ENCODE measurements at regions not wholly inside any gene's neighbourhood (a gene's known extent, or its start where the extent isn't known, plus 50 kb on each side); places are given as distances from the start of the nearest gene placed in this dataset.

DNA sequence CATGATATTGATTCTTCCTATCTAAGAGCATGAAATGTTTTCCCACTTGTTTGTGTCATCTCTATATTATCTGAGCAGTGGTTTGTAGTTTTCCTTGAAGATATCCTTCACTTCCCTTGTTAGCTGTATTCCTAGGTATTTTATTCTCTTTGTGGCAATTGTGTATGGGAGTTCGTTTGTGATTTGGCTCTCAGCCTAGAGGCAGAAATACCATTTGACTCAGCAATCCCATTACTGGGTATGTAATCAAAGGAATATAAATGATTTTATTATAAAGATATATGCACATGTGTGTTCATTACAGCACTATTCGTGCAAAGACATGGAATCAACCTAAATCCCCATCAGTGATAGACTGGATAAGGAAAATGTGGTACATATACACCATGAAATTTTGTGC, 172.7 kb upstream of the IL15 start:
- no peak for TF ChIP-seq ESRRA (IDR thresholded peaks at IDR 0.05; ENCODE audit: borderline replicate concordance, low read length)
- TF ChIP-seq REST (IDR thresholded peaks at IDR 0.05): no peak
- no peak for TF ChIP-seq EP300 (IDR thresholded peaks at IDR 0.05)
- no peak for TF ChIP-seq MAX (IDR thresholded peaks at IDR 0.05)
- no peak for TF ChIP-seq RFX5 (IDR thresholded peaks at IDR 0.05)
- no peak for TF ChIP-seq CTCF (IDR thresholded peaks at IDR 0.05)
- no peak for TF ChIP-seq SREBF2 (IDR thresholded peaks at IDR 0.05)
